ENCODE measurements at regions not wholly inside any gene's neighbourhood (a gene's known extent, or its start where the extent isn't known, plus 50 kb on each side); places are given as distances from the start of the nearest gene placed in this dataset.
"Not testable (repeated sequence)": the region's sequence is repeated elsewhere in the genome, so short reads cannot be mapped to it uniquely, and the experiment has no call there.

DNA sequence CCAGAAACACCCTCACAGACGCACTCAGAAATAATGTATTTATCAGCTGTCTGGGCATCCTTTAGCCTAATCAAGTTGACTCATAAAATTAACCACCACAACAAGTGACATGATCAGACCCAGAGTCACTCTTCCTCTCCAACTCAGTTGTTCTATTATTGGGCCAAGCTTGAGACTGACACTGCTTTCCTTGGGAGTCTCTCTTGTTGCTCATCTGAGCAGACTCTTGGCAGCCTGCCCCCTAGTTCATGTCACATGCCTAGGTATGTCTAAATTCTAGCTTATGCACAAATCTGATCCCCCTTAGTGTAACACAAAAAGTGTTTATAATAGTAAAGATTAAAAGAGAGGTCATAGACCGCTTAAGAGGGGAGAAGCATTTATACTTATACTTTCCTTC, 72.6 kb upstream of the ADAMTS3 start:
- DNase-seq (ENCODE audit: low read depth in 1 of 2, low spot score in 1 of 2): peak in 1 of 2 donors; percentile 5
- Histone ChIP-seq H3K27ac (no peak overlapping the region), H3K27me3 (no peaks in the 10 kb centered on the region), H3K36me3 (no peaks in the 10 kb centered on the region), H3K9me3 (ENCODE audit: low read depth) (no peaks in the 10 kb centered on the region), H3K4me3 (no peak overlapping the region), H3K4me1 (ENCODE audit: low read depth) (no peaks in the 10 kb centered on the region)
- no peak for TF ChIP-seq CTCF (IDR thresholded peaks at IDR 0.05; ENCODE audit: low read depth, low read length)

DNA sequence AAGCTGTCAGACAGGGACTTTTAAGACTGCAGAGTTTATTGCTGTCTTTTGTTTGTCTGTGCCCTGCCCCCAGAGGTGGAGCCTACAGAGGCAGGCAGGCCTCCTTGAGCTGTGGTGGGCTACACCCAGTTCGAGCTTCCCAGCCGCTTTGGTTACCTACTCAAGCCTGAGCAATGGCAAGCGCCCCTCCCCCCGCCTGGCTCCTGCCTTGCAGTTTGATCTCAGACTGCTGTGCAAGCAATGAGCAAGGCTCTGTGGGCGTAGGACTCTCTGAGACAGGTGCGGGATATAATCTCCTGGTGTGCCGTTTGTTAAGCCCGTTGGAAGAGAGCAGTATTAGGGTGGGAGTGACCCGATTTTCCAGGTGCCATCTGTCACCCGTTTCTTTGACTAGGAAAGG, 67.8 kb upstream of the ADAMTS3 start:
- DNase-seq (ENCODE audit: low read depth in 1 of 2, low spot score in 1 of 2); H3K4me3 ChIP-seq; H3K4me1 ChIP-seq (ENCODE audit: low read depth): not testable (repeated sequence)

GRCh38 chr4:72635931-72636330, 66.9 kb upstream of the ADAMTS3 start:
- H3K4me1 ChIP-seq (ENCODE audit: low read depth); H3K4me3 ChIP-seq; H3K27me3 ChIP-seq; H3K9me3 ChIP-seq (ENCODE audit: low read depth); H3K27ac ChIP-seq; DNase-seq (ENCODE audit: low read depth in 1 of 2, low spot score in 1 of 2); H3K36me3 ChIP-seq: not testable (repeated sequence)

More for the DNA sequence above, 67.8 kb upstream of the ADAMTS3 start:
- not testable (repeated sequence) for H3K27me3 ChIP-seq; H3K36me3 ChIP-seq; H3K27ac ChIP-seq; H3K9me3 ChIP-seq (ENCODE audit: low read depth)

DNA sequence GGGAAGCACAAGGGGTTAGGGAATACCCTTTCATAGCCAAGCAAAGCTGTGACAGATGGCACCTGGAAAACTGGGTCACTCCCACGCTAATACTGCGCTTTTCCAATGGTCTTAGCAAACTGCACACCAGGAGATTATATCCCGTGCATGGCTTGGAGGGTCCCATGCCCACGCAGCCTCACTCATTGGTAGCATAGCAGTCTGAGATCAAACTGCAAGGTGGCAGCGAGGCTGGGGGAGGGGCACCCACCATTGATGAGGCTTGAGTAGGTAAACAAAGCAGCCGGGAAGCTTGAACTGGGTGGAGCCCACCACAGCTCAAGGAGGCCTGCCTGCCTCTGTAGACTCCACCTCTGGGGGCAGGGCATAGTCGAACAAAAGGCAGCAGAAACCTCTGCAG, 63.2 kb upstream of the ADAMTS3 start:
- H3K4me1 ChIP-seq (ENCODE audit: low read depth); H3K27me3 ChIP-seq; H3K4me3 ChIP-seq; H3K27ac ChIP-seq; DNase-seq (ENCODE audit: low read depth in 1 of 2, low spot score in 1 of 2); H3K36me3 ChIP-seq; H3K9me3 ChIP-seq (ENCODE audit: low read depth): not testable (repeated sequence)

- no peaks in the 10 kb centered on the region for H3K4me1 ChIP-seq (ENCODE audit: low read depth)
- H3K27me3 ChIP-seq: no peaks in the 10 kb centered on the region
- no peak for TF ChIP-seq CTCF (IDR thresholded peaks at IDR 0.05; ENCODE audit: low read depth, low read length)
- peak in 1 of 2 donors; percentile 73 for DNase-seq (ENCODE audit: low read depth in 1 of 2, low spot score in 1 of 2)
- no peak overlapping the region for H3K4me3 ChIP-seq
- H3K9me3 ChIP-seq (ENCODE audit: low read depth): no peaks in the 10 kb centered on the region
- no peaks in the 10 kb centered on the region for H3K36me3 ChIP-seq
- H3K27ac ChIP-seq: no peak overlapping the region
Measured at GRCh38 chr4:72631296-72631695, 62.3 kb upstream of the ADAMTS3 start.

- Histone ChIP-seq H3K27me3 (no peaks in the 10 kb centered on the region), H3K27ac (no peak overlapping the region), H3K4me3 (no peak overlapping the region), H3K9me3 (ENCODE audit: low read depth) (no peaks in the 10 kb centered on the region), H3K36me3 (no peaks in the 10 kb centered on the region), H3K4me1 (ENCODE audit: low read depth) (no peaks in the 10 kb centered on the region)
- peak in 1 of 2 donors; percentile 53 for DNase-seq (ENCODE audit: low read depth in 1 of 2, low spot score in 1 of 2)
- no peak for TF ChIP-seq CTCF (IDR thresholded peaks at IDR 0.05; ENCODE audit: low read depth, low read length)
Measured at GRCh38 chr4:72629540-72629939, 60.5 kb upstream of the ADAMTS3 start.

GRCh38 chr4:72627723-72628122, 58.7 kb upstream of the ADAMTS3 start:
- no peaks in the 10 kb centered on the region for H3K9me3 ChIP-seq (ENCODE audit: low read depth)
- TF ChIP-seq CTCF (IDR thresholded peaks at IDR 0.05; ENCODE audit: low read depth, low read length): no peak
- no peak for DNase-seq (ENCODE audit: low read depth in 1 of 2, low spot score in 1 of 2)
- H3K27me3 ChIP-seq: no peaks in the 10 kb centered on the region
- H3K4me1 ChIP-seq (ENCODE audit: low read depth): no peaks in the 10 kb centered on the region
- no peaks in the 10 kb centered on the region for H3K36me3 ChIP-seq
- H3K4me3 ChIP-seq: no peak overlapping the region
- H3K27ac ChIP-seq: no peak overlapping the region
